Esophagus muscularis mucosa (tissue), 4 donors: ENCODE measurements at regions not wholly inside any gene's neighbourhood (a gene's known extent, or its start where the extent isn't known, plus 50 kb on each side); places are given as distances from the start of the nearest gene placed in this dataset.

Source experiments
- DNase-seq: peaks from one replicate; pipeline ENCODE4 v3.0.0-alpha.2; 2017; ENCODE audit errors: extremely low spot score
- H3K27ac ChIP-seq, 4 donors: fragments of 200-600 bp; sonication (generic); replicated peaks in 1 of 4; 1 replicate in 3 of 4; 2 replicates in 1 of 4; pipeline ENCODE4 v1.5.1; 2016 to 2019; ENCODE audit warnings: mild to moderate bottlenecking in 1 of 4
- H3K27me3 ChIP-seq, 4 donors: fragments of 200-600 bp; sonication (generic); one replicate each; pipeline versions ENCODE4 v1.5.1 to v1.6.0; 2016 to 2019
- H3K36me3 ChIP-seq, 4 donors: fragments of 200-600 bp; sonication (generic); one replicate each; pipeline ENCODE4 v1.5.1; 2016 to 2019
- H3K4me1 ChIP-seq, 4 donors: fragments of 200-600 bp; sonication (generic); one replicate each; pipeline ENCODE4 v1.5.1; 2016 to 2019
- H3K4me3 ChIP-seq, 4 donors: fragments of 200-600 bp; sonication (generic); 1 replicate in 2 of 4; 2 replicates in 2 of 4; pipeline ENCODE4 v1.5.1; 2016 to 2019; ENCODE audit warnings: mild to moderate bottlenecking in 4 of 4, moderate library complexity in 1 of 4
- H3K9me3 ChIP-seq, 4 donors: fragments of 200-600 bp; sonication (generic); 1 replicate in 3 of 4; 2 replicates in 1 of 4; pipeline ENCODE4 v1.5.1; 2016 to 2019
- POLR2AphosphoS5 ChIP-seq, 2 donors: sonication (generic); formaldehyde crosslinking; IDR thresholded peaks; one replicate each; pipeline ENCODE4 v1.6.1; 2017; ENCODE audit warnings: antibody characterized with exemption in 2 of 2
- WGBS: methylation state at CpG from one replicate; pipeline ENCODE4 v1.1.5; 2018; 5-methylcytosine and 5-hydroxymethylcytosine counted together
- intact Hi-C: fragments of 100-400 bp; cut with DNase I; formaldehyde crosslinking; loops from one replicate; pipeline ENCODE4 v1.15.1; 2023
- small RNA-seq, 3 donors: library from RNA; depleted of rRNA; stranded (forward); fragments of <200 nt; gene quantifications; one replicate each; pipeline ENCODE3, GENCODE V24; 2016

DNA sequence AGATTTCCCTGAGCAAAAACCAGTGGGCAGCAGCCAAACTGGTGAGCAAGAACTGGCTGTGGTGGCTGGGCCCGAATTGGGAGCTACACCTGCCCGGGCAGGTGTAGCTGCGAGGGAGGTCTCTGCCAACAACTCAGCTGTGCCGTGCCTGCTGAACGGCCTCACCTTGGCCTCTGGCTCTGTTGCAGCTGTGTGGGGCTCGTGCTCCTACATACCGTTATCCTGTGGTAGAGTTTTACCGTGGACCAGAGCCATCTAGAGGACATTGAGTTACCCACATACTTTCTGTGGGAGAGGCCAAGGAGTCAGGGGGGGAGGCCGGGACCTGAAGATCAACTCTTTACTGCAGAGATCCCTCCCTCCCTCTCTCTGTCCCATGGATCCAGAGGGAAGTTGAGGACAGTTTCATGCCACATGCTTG lies 113.2 kb downstream of the TM9SF2 start:
- Histone ChIP-seq H3K36me3 (no peaks in the 10 kb centered on the region), H3K27me3 (no peaks in the 10 kb centered on the region), H3K27ac (no peak overlapping the region), H3K4me1 (peaks cover 5 to 21% (median 15%) of the 10 kb centered on the region in 4 donors), H3K9me3 (no peaks in the 10 kb centered on the region), H3K4me3 (no peak overlapping the region)
- 69% methylated on average over 8 of the region's 9 CpGs for WGBS
- TF ChIP-seq POLR2AphosphoS5 (IDR thresholded peaks at IDR 0.05) = no peak
- no peak for DNase-seq
- intact Hi-C loops = no loop called here

Small RNAs in the stretch of these regions (small RNA-seq; reads per million reads assigned to genes)
- gene MIR4306 (0 reads per million in 3 donors), gene RF00402 (0 reads per million in 3 donors)
